Uterus (tissue), 2 donors: ENCODE measurements at regions not wholly inside any gene's neighbourhood (a gene's known extent, or its start where the extent isn't known, plus 50 kb on each side); places are given as distances from the start of the nearest gene placed in this dataset.

ENCODE experiments used
- CTCF ChIP-seq, 4 experiments: fragments of 200-600 bp in 2 of 4; fragments of 450-650 bp in 2 of 4; sonication (generic) in 2 of 4; IDR thresholded peaks; one replicate each; pipeline ENCODE4 v1.5.1; 2016 to 2019; ENCODE audit warnings: antibody characterized with exemption in 4 of 4, mild to moderate bottlenecking in 2 of 4, moderate library complexity in 1 of 4
- POLR2A ChIP-seq, 2 donors: fragments of 450-650 bp; IDR thresholded peaks; one replicate each; pipeline ENCODE4 v1.6.1; 2016; ENCODE audit warnings: antibody characterized with exemption in 2 of 2, mild to moderate bottlenecking in 1 of 2, moderate library complexity in 1 of 2

GRCh38 chr1:108017698-108018097, 52.7 kb upstream of the VAV3 start:
- TF ChIP-seq CTCF (IDR thresholded peaks at IDR 0.05) (no peak), POLR2A (IDR thresholded peaks at IDR 0.05) (no peak)
